H1 (cell line): ENCODE measurements at regions not wholly inside any gene's neighbourhood (a gene's known extent, or its start where the extent isn't known, plus 50 kb on each side); places are given as distances from the start of the nearest gene placed in this dataset.

ENCODE experiments used
- TF ChIP-seq, protein P1 (sequence below): IDR thresholded peaks from 2 replicates; pipeline ENCODE4 v1.6.1; 2012; ENCODE audit warnings: inconsistent platforms

DNA sequence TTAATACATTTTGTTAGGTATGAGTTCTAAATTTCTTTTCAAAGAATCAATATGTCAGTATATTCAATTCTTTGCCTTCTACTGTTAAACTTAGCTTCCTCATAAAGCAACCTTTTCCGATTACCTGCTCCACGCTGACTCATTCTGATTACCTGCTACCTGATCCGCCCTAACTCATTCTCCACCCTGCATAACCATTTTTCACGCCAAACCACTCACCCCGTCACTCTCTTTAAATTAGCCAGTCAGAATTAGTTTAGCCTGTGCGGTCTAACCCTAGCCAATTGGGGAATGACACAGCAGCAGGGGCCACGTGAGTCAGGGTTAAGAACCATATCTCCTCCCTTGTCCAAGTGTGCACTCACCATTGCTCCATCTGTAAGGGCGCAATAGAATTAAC lies 72.2 kb upstream of the FICD start (continued):
- TF ChIP-seq, protein P1, sequence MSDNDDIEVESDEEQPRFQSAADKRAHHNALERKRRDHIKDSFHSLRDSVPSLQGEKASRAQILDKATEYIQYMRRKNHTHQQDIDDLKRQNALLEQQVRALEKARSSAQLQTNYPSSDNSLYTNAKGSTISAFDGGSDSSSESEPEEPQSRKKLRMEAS: no peak
